Hippocampal formation (tissue), 2 donors: ENCODE measurements at regions not wholly inside any gene's neighbourhood (a gene's known extent, or its start where the extent isn't known, plus 50 kb on each side); places are given as distances from the start of the nearest gene placed in this dataset.
A peak's percentile ranks its signal among the peaks of the same experiment; 100 is the strongest.
"Not testable (repeated sequence)": the region's sequence is repeated elsewhere in the genome, so short reads cannot be mapped to it uniquely, and the experiment has no call there.

ENCODE experiments used
- DNase-seq, 2 donors: peaks; one replicate each; lab custom pipeline; 2025; lab: John Stamatoyannopoulos, UW

DNA sequence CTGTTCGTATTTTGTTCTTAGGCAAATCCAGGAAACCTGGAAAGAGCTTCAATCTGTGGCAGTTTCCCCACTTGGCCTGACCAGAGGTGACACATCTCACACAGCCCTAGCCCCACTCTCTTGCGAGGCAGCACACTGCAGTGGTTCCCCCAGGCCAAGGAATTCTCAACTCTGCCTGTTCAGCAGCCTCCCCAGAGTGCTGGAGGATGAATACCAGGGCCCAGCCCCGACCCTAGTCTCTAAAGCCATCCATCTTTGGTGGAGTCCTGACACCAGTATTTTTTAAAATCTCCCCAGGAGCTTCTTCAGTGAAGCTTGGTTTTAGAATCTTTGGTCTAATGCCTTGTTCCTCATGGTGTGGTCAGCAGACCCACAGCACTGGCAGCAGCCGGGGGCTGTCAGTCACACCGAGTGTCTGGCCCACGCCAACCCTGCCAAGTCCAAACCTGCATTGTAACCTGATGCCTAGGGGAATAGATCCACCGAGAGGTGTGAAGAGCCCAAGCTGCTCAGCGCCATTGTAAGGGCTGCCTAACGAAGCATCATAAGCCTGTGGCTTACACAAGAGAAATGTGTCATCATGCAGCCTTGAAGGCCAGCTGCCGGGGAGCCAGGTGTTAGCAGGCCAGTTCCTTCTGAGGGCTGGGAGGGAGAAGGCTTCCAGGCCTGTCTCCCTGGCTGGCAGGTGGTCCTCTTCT is 428.7 kb upstream of the ID2 start:
- no peak for DNase-seq

DNA sequence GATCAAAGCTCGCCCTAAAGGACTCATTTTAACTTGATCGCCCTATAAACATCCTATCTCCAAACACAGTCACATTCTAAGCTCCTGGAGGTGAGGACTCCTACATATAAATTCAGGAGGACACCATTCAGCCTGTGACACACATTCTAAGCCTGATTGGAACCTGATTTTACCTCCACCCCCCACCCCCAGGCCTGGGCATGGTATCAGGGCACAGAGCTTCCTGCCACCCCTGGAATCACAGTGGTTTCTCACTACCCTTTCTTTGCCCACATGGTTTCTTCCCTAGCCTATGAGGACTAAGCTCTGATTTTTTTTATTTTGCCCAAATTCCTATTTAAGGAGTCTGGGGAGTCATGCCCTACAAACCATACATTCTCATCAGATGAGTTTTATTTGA is 428.1 kb upstream of the ID2 start:
- no peak for DNase-seq

DNA sequence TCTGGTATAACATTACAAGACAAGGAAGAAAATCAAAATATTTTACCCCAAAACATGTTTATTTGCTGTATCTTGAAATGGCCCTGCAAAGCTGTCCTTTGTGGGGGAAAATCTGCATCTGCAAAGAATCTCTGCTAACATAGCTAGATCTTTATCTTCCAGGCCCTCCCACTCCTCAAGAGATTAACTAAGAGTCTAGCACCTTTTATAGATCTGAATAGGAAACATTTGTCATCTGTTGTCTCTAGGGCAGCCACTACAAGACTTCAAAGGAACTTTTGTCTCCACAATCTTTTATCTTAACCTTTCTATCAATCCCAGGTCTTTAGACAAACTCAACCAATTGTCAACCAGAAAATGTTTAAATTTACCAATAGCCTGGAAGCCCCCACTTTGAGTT is 427.6 kb upstream of the ID2 start:
- DNase-seq: not testable (repeated sequence)

DNA sequence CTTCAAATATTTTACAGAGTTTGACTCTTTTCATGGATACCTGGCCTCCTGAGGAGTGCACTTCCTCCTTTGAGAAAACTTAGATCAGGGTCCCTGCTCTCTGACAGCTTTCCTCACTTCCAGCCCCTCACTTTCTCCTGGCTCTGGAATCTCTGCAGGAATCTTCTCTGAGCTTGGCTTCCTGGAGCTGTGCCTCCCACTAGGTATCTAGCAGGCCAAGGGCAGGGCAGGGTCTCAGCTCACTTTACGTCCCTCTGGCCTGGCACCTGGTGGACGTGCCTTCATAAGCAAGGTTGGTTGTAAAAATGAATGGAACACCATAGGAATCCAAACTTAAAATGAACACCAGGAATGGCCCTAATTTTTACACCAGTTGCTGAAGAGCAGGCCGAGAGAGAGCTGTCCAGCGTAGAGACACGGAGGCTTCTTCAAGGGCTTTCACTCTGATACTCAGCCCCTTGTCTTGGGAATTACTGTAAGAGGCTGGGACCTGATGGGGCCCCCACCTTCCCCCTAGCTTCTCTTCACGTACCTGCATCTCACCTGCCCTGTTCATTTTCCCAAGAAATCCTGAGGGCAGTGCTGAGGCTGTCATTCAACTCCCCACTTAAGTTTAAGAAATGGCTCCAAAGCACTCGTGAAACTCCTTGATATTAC is 426.9 kb upstream of the ID2 start:
- DNase-seq: no peak

DNA sequence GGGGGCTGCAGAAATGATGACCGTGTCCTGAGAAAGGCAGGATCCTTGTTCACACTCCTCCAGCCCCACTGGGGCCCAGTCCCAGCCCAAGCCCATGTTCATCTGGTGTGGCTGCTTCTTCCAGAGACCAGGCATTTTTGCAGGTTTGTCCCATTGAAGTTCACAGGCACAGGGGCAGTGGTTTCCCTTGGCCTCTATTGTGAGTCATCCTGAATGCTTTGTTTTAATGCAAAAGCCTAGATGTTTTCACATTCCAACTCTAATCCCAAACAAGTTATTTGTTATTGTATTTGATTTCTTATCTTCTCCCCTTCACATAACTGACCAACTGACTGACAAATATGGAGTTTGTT is 426.4 kb upstream of the ID2 start:
- no peak for DNase-seq

DNA sequence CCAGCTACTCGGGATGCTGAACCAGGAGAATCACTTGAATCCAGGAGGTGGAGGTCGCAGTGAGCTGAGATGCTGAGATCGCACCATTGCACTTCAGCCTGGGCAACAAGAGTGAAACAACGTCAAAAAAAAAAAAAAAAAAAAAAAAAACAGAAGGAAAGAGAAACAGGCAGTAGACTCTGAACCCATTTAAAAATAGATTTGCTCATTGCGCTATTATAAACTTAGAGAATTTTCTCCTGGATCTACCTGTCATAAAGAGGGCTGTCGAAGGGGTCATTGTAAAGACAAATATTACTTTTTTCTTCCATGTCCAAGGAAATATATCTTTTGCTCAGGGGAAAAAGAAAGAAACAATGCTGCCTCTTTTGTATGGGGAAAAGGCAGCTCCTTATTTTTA is 425.0 kb upstream of the ID2 start:
- no peak for DNase-seq

DNA sequence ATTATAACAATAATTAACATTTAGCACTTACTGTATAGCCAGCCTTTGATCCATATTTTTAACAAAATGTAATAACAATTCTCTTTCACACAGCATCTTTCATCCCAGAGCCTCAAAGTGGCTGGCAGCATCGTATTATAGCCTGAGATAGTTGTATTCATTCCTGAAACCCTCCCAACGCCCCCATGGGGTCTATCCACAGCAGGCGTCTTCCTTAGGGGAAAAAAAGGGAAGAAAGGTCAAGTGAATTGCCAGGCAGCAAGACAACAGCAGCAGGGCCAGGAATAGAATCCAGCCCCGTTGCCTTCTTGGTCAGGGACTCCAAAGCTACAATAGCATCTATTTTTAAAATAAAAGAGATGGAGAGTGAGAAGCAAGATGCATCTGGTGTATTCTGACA is 424.4 kb upstream of the ID2 start:
- DNase-seq: no peak

DNA sequence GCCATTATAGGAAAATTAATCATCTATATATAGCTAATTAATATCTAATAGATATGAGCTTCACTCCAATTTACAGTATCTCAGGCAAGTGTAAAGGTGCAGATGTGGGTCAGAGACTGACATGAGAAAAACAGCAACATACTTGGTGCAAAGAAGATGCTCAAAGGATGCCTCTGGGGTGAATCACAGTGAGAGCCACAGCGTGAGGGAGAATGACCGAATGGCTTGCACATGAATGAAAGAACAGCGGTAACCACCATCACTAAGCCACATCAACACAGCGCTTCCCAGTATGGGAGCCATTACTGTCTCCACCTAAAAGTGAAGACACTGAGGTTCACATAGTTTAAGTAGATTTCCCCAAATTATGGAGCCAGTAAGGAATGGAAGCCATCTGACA is 423.4 kb upstream of the ID2 start:
- no peak for DNase-seq

DNA sequence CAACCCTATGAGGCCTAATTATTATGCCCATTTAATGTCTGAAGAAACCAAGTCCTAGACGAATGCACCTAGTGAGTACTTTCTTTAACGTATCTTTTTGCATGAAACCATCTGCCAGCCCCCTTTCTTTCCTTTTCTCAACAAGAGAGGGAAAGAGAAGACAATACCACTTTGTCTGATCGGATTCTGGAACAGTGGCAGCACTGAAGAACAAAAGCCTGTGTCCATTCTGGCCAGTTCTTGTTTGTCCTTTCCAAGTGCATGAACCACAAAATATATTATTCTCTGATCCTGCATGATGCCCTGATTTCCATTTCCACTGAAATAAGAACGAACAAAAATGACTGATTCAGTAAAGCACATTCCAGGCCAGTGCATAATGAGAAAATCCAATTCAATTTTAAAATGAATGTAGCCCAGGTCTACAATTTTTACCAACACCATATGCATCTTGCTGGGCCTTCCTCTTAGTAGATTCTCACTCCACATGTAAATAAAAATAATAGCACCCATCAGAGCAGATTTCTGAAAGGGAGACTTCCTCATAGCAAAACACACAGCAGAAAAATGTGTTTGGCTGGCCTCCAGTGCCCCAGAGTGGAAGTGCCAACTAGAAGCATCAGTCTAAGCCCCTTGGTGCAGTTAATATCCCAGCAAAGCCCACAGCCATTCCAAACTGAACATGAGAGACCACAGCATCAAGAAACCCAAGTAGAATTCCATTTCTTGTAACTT is 422.6 kb upstream of the ID2 start:
- DNase-seq: peak; percentile 31 to 83

DNA sequence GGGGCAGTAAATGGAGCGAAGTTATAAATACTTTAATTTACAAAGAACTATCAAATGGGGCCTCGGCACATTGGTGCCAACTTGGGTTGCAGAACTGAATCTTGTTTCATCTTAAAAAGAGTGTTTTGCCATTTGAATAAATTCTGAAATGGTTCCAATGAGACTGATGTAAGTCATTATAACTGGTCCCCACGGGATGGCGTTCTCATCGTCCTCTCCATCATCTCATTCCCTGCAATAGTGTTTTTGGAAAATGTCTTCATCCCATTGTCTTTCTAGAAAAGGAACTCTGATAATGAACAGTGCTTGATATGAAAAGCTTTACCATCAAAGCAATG is 422.0 kb upstream of the ID2 start:
- DNase-seq: no peak

DNA sequence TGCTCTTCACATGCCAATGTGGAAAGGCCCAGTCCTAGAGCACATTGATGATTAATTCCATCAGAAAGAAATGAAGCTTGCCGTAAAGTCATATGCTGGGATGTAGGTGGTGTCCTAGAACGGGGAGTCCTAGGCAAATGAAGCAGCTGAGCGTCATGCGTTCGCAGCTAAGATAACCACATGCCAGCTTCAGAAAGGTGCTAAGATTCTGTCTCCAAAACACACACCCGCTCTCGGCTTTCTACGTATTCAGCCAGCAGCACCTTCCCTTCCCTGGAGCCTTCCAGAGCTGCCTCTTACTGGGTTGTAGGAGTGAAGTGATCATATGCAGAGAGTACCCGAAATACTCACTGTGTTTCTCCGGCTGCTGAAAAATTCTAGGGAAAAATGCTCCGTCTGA is 421.6 kb upstream of the ID2 start:
- DNase-seq: peak in 1 of 2 donors; percentile 70

DNA sequence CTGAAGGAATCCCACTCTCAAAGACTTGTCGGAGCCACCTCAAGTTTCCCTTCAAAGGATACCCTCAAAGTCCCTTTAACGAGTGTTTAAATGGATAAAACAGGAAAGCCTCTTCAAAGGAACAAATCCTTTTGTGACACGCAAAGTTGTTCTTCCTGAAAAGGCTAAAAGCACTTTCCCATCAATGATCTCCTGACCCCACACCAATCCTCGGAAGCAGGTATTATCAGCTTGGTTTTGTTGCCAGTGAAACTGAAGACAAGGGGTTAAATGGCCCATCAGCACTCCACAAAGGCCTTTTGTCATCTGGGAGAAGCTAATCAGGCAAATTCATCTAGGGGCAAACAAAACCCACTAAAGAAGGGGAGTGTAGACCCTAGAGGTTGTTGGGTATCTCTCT is 418.0 kb upstream of the ID2 start:
- no peak for DNase-seq

DNA sequence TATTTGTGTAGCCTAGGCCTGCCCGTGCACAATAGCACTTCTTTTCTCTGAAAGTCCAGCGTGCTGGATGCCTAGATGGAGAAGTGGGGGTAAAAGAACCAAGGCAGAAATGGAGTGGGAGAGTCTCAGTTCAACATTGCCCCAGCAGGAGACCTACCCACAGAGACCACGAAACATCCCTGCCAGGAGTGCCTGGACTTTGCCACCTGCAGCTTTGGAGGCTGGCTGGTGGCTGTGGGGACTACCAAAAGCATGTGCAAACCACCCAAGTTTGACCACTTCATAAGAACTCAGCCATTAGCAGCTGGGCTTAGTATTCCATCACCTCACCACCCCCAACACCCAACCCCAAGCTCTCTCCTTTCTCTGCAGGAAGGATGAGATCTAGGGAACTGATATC is 416.9 kb upstream of the ID2 start:
- DNase-seq: no peak

DNA sequence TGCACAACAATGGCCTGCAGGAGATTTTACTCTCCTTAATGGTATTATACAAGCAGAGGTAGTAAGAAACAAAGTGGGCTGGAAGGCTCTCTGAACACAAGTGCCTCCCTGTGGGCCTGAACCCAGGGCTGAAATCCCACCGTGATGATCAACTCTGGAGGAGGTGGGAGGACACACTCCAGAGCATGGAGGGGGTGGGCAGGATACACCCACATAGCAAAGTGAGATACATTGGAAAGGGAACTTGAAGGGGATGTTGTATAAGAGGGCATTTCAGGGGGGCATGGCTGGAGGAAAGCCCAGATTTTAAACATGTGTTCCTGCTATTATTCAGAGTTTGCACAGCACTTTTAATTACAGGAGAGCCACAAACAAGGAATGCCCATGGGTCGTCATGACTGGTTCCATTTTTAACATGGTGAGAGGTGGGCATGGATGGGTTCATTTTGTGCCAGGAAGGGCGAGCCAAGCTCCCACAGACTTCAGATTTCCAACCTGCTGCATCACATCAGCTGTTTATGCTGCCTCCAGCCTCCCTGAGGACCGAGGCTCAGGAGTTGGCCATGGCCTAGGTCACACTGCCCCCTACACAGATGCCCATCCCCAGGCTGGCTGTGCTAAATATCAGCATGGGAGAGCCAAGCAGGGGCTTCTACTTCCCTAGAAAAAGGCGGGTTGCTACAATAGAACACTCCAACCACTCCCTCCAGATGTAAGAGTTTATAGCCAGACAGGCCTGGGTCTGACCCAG is 416.2 kb upstream of the ID2 start:
- DNase-seq: no peak

DNA sequence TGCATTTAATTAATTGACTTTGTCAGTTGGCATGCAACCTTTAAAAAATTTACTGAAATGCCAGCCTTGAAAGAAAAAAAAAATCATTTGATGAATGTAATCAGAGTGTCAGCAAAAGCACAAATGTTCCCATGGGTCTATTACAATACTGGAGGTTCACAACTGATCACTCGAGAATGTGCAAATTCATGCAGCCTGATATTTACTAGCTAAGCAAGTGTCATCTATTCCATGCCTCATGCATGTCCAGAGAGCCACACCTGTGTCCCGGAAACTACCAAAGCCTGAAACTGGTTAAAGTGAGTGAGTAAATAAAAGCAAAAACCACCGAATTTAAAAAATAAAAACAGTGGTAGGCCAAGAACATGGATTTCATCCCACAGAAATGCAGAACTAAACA is 415.3 kb upstream of the ID2 start:
- DNase-seq: no peak

DNA sequence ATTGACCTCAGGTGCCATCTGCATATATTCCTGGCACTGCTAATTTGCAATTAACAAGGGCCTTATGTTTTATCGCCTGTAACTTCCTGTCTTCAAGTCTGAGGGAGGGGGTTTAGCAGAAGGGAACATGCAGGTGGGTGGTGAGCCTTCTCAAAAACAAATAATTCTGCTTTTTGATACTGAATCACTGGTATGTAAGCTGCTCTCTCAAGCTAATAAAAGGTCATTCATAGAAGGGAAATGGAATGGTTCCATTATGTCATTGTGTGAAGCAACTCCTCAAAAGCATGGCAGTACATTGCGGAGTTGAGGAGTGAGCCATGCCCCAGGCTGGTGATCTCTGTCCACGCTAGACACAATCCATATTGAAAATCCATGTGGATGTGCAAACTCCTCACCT is 414.8 kb upstream of the ID2 start:
- no peak for DNase-seq

DNA sequence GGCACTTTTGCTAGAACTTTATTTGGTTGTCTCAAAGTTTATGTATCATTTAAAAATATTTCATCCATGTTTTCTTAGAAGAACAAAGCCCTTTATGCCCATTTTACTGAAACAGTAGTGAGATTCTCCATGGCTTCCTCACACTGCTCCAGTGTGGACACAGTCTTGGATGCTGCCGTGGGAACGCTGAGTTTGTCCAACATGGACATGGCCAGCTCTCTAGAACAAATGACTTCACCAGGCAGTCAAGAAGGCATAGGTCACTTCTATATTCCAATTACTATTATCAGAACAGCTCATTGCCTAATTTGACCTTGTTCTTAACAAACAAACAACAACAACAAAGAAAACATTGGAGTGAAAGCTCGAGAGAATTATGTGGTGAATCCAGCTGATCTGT is 414.1 kb upstream of the ID2 start:
- no peak for DNase-seq

DNA sequence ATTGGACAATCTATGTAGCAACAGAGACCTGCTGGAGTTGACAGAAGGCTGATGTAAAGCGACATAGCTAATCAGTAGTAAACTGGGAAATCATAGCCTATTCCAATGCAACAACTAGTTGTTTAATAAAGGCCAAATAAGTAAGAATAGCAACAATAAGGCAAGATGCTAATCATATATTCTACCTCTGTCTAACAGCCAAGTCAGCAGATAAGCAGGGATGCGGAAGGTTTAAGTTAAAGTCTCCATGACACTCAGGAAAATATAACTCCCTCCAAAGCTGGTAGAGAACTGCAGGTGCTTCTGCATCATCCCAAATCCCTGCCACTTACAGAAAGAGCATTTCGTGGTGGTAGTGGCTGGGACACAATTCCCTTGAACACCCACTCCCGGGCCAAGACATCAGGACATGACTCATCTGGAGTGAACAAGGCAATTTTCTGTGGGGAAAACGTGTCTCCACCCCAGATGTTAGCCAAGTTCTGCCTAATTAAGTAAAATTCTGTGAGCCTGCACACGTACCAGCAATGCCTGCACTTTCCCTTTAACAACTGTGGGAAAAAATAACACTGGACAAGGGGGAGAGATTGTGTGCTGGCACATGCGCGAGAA is 413.6 kb upstream of the ID2 start:
- no peak for DNase-seq

DNA sequence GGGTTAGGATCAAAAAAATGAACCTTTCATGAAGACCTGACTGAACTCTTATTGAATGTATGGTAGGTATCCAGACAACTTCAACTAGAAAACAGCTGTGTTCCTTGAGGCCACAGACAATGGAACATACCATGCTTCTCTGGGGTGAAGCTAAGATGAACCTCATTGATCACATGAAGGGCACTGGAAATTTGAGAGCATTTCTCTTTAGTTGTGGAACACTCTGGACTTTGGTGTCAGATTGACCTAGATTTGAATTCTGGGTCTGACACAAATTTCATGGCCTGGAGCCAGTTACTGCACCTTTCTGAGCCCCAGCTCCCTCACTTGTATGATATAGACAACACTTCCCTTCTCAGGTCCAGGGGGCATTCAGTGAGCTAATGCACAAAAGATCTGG is 411.2 kb upstream of the ID2 start:
- no peak for DNase-seq

DNA sequence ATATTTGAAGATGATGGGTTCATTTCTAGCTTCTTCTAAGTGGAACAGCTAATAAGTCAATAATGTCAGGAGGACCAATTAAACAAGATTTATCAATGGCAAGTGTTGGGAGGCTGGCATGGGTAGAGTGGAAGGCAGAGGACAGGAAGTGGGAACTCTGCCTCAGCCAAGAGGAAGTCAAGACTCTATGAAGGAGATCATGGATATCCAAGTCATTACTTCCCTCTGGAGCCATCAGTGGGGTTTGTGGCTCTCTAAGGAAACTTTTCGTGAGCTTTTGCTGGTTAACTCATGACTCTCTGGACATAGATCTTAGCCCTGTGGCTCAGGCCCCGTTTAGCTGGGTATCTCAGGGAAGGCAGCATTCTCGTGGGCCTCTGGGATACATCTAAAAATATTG is 410.4 kb upstream of the ID2 start:
- no peak for DNase-seq

DNA sequence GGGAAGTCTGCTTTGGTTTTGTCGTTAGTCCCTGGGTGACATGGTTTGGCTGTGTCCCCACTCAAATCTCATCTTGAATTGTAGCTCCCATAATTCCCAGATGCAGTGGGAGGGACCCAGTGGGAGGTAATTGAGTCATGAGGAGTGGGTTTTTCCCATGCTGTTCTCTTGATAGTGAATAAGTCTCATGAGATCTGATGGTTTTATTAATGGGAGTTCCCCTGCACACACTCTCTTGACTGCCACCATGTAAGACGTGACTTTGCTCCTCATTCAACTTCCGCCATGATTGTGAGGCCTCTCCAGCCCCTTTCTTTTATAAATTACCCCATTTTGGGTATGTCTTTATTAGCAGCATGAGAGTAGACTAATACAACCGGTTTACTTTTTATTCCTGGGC is 405.8 kb upstream of the ID2 start:
- DNase-seq: no peak

DNA sequence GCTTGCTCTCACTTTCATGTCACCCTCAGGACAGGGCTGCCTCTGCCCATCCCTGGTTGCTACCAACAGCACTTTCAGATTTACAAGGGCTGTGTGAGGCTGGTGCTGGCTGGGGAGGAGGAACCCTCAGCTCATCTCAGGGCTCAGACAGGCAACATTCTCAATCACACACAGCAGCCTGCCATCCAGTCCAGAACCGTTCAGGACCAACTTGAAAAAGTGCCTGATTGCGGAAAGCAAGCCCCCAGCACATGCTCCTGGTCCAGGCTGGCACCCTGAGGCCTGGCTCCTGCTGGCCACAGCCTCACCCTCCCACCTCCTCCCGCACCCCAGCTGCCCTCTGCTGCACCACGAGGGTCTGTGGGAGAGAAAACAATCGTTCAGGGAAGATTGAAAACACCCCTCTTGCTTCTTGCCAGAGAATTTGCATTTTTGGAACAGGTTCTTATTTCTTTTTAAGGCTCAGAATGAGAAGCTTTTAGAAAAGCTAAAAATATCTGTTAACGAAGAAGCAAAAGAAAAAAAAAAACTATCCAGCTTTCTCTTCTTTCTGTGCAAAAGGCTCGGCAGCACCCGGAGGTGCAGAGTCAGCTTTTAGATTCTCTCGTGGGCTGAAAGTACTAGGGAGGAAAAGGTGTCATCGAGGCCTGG is 403.8 kb upstream of the ID2 start:
- peak in 1 of 2 donors; percentile 41 for DNase-seq
